Endothelial cell of umbilical vein (primary cell): ENCODE measurements at regions not wholly inside any gene's neighbourhood (a gene's known extent, or its start where the extent isn't known, plus 50 kb on each side); places are given as distances from the start of the nearest gene placed in this dataset.

Source experiments
- BruUV-seq: library from RNA; stranded (reverse); fragments of 400-500 nt; replicated peaks from 2 replicates; lab custom pipeline; 2021; lab: Mats Ljungman, UMichigan
- CTCF ChIA-PET: fragments of 300-600, 350-600 bp; sonication (Branson Sonifier 250); formaldehyde crosslinking; loops from one replicate; lab custom pipeline; 2021; ENCODE audit warnings: antibody characterized with exemption, inconsistent platforms; lab: Charles Lee
- POLR2A ChIA-PET: fragments of 300-600, 350-600 bp; sonication (Branson Sonifier 250); formaldehyde crosslinking; loops from one replicate; lab custom pipeline; 2021; ENCODE audit warnings: antibody characterized with exemption, inconsistent platforms; lab: Charles Lee
- DNase-seq: peaks from one replicate; pipeline ENCODE4 v3.0.0-alpha.2; 2011; ENCODE audit warnings: low read depth, low spot score
- FAIRE-seq: peaks from 2 replicates; lab custom pipeline; 2011; peaks lifted over from hg19 to GRCh38; lab: Jason Lieb, UNC
- H2AFZ ChIP-seq: 2 replicates; pipeline ENCODE4 v1.6.0; 2012; ENCODE audit warnings: low read depth, low read length, control low read depth, inconsistent platforms
- H3K27ac ChIP-seq: 2 replicates; pipeline ENCODE4 v1.5.1; 2011; ENCODE audit warnings: low read depth, mild to moderate bottlenecking, control low read depth, low read length, moderate library complexity; ENCODE audit not compliant: insufficient read depth
- H3K27me3 ChIP-seq, 2 experiments: 2 replicates each; pipeline versions ENCODE4 v1.6.0 to v1.6.1; 2011; ENCODE audit warnings: low read length in 2 of 2, mixed read lengths in 1 of 2; ENCODE audit not compliant: control insufficient read depth in 2 of 2, insufficient read depth in 2 of 2
- H3K36me3 ChIP-seq, 2 experiments: 2 replicates in 1 of 2; 3 replicates in 1 of 2; pipeline ENCODE4 v1.5.1; 2011; ENCODE audit warnings: low read length in 2 of 2, mild to moderate bottlenecking in 1 of 2, moderate library complexity in 1 of 2; ENCODE audit not compliant: control insufficient read depth in 2 of 2, insufficient read depth in 2 of 2; ENCODE audit errors: extremely low read depth in 1 of 2
- H3K4me1 ChIP-seq: 3 replicates; pipeline ENCODE4 v1.5.1; 2011; ENCODE audit warnings: mild to moderate bottlenecking, low read length; ENCODE audit not compliant: control insufficient read depth, insufficient read depth; ENCODE audit errors: extremely low read depth
- H3K4me2 ChIP-seq: 2 replicates; pipeline ENCODE4 v1.6.1; 2011; ENCODE audit warnings: low read length, control low read depth, mixed read lengths; ENCODE audit not compliant: insufficient read depth
- H3K4me3 ChIP-seq, 3 experiments: fragments of 200-600 bp in 1 of 3; sonication (generic), shearing (Covaris generic) in 1 of 3; replicated peaks in 1 of 3; 2 replicates each; pipeline ENCODE4 v1.5.1; 2011 to 2016; ENCODE audit warnings: control low read depth in 3 of 3, low read length in 3 of 3, mild to moderate bottlenecking in 2 of 3, inconsistent platforms in 1 of 3, low read depth in 1 of 3, moderate library complexity in 1 of 3; ENCODE audit not compliant: insufficient read depth in 1 of 3
- H3K79me2 ChIP-seq: 2 replicates; pipeline ENCODE4 v1.6.0; 2012; ENCODE audit warnings: low read length, inconsistent platforms; ENCODE audit not compliant: control insufficient read depth, insufficient read depth
- H3K9ac ChIP-seq: replicated peaks from 2 replicates; pipeline ENCODE3; 2011; ENCODE audit warnings: low read length, control low read depth; ENCODE audit not compliant: insufficient read depth; ENCODE audit errors: extremely low read depth
- H3K9me1 ChIP-seq: replicated peaks from 3 replicates; pipeline ENCODE4 v1.6.0; 2011; ENCODE audit warnings: mild to moderate bottlenecking, low read length; ENCODE audit not compliant: control insufficient read depth, insufficient read depth; ENCODE audit errors: extremely low read depth
- H3K9me3 ChIP-seq: replicated peaks from 2 replicates; pipeline ENCODE4 v1.5.1; 2012; ENCODE audit warnings: low read length, inconsistent platforms; ENCODE audit not compliant: control insufficient read depth, insufficient read depth
- H4K20me1 ChIP-seq: replicated peaks from 2 replicates; pipeline ENCODE3; 2011; ENCODE audit warnings: mild to moderate bottlenecking, low read length; ENCODE audit not compliant: control insufficient read depth, insufficient read depth; ENCODE audit errors: extremely low read depth
- EZH2 ChIP-seq: IDR thresholded peaks from 2 replicates; pipeline ENCODE4 v1.6.1; 2012; ENCODE audit warnings: borderline replicate concordance, low read depth, mild to moderate bottlenecking, moderate library complexity, low read length, inconsistent platforms; ENCODE audit not compliant: severe bottlenecking
- FOS ChIP-seq: IDR thresholded peaks from 2 replicates; pipeline ENCODE4 v1.6.1; 2011; ENCODE audit warnings: mild to moderate bottlenecking, low read length, moderate library complexity, borderline replicate concordance; ENCODE audit not compliant: insufficient read depth
- GATA2 ChIP-seq: IDR thresholded peaks from 2 replicates; pipeline ENCODE4 v1.7.0; 2011; ENCODE audit warnings: low read depth, mild to moderate bottlenecking, moderate library complexity, mixed read lengths, low read length; ENCODE audit not compliant: insufficient read length, insufficient read depth
- JUN ChIP-seq: IDR thresholded peaks from 2 replicates; pipeline ENCODE4 v1.6.1; 2011; ENCODE audit warnings: borderline replicate concordance, low read depth; ENCODE audit not compliant: insufficient read length, insufficient read depth
- MYC ChIP-seq: IDR thresholded peaks from one replicate; pipeline ENCODE4 v1.6.1; 2011; ENCODE audit warnings: mild to moderate bottlenecking, low read depth, low read length
- POLR2A ChIP-seq: IDR thresholded peaks from 2 replicates; pipeline ENCODE4 v1.6.1; 2012; ENCODE audit warnings: low read depth, mild to moderate bottlenecking, control low read depth, low read length
- POLR2AphosphoS5 ChIP-seq: IDR thresholded peaks from 2 replicates; pipeline ENCODE4 v1.6.1; 2012; ENCODE audit warnings: low read depth, mild to moderate bottlenecking, control low read depth, low read length, moderate library complexity; ENCODE audit not compliant: insufficient read depth
- dilution Hi-C: fragments of 300-500 bp; cut with MboI; formaldehyde crosslinking; loops from one replicate; pipeline ENCODE4 v1.15.0; 2019; ENCODE audit warnings: low sequenced_read_pairs; ENCODE audit not compliant: extremely low pct_ligation_motif_present
- intact Hi-C: fragments of 100-400 bp; cut with micrococcal nuclease; formaldehyde crosslinking; loops from one replicate; pipeline ENCODE4 v1.10.0; 2022
- TF ChIP-seq, protein P1 (sequence below), 2 donors: IDR thresholded peaks; 1 replicate in 1 of 2; 2 replicates in 1 of 2; pipeline ENCODE4 v1.5.1; 2011; ENCODE audit warnings: low read length in 2 of 2, mild to moderate bottlenecking in 2 of 2, moderate library complexity in 2 of 2, control low read depth in 1 of 2, inconsistent platforms in 1 of 2, low read depth in 1 of 2; ENCODE audit not compliant: insufficient read depth in 1 of 2; ENCODE audit errors: extremely low read depth in 1 of 2
- TF ChIP-seq, protein P2 (sequence below): IDR thresholded peaks from 2 replicates; pipeline ENCODE4 v1.6.1; 2011; ENCODE audit not compliant: insufficient read depth, insufficient read length

DNA sequence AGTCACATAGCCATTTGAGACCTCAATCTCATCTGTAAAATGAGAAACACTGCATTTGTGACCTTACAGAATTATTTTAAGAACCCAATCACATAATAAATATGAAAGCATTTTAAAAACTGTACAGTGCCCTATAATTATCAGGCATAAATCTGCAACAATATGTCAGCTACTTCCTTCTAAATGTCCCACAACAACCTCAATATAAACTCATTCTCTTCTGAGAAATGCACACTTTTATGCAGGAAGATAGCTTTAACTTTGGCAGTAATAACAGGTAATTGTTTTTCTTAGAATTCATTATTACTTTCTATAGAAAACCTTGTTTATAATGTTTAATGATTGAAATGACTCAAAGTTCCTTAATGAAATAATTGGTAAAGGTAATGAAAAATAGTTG is 400.7 kb upstream of the AGTR1 start:
- no peaks in the 10 kb centered on the region for H3K79me2 ChIP-seq
- H3K4me3 ChIP-seq = no peak overlapping the region
- TF ChIP-seq JUN (no peak), FOS (no peak), POLR2AphosphoS5 (no peak), EZH2 (no peak), GATA2 (no peak), MYC (no peak), POLR2A (no peak)
- TF ChIP-seq, protein P1, sequence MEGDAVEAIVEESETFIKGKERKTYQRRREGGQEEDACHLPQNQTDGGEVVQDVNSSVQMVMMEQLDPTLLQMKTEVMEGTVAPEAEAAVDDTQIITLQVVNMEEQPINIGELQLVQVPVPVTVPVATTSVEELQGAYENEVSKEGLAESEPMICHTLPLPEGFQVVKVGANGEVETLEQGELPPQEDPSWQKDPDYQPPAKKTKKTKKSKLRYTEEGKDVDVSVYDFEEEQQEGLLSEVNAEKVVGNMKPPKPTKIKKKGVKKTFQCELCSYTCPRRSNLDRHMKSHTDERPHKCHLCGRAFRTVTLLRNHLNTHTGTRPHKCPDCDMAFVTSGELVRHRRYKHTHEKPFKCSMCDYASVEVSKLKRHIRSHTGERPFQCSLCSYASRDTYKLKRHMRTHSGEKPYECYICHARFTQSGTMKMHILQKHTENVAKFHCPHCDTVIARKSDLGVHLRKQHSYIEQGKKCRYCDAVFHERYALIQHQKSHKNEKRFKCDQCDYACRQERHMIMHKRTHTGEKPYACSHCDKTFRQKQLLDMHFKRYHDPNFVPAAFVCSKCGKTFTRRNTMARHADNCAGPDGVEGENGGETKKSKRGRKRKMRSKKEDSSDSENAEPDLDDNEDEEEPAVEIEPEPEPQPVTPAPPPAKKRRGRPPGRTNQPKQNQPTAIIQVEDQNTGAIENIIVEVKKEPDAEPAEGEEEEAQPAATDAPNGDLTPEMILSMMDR (IDR thresholded peaks at IDR 0.05; ENCODE audit: extremely low read depth in 1 of 2, insufficient read depth in 1 of 2, low read depth in 1 of 2, low read length in 2 of 2) = no peak
- TF ChIP-seq, protein P2, sequence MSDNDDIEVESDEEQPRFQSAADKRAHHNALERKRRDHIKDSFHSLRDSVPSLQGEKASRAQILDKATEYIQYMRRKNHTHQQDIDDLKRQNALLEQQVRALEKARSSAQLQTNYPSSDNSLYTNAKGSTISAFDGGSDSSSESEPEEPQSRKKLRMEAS = no peak
- FAIRE-seq = no peak
- no peaks in the 10 kb centered on the region for H3K27me3 ChIP-seq
- POLR2A ChIA-PET = no interaction called here
- H3K9me1 ChIP-seq = no peaks in the 10 kb centered on the region
- H2AFZ ChIP-seq = no peak overlapping the region
- H3K9ac ChIP-seq = no peak overlapping the region
- no peaks in the 10 kb centered on the region for H4K20me1 ChIP-seq
- no peak overlapping the region for H3K27ac ChIP-seq
- CTCF ChIA-PET = no interaction called here
- no TSS peak for BruUV-seq
- no peaks in the 10 kb centered on the region for H3K9me3 ChIP-seq
- dilution Hi-C loops (no loop called here), intact Hi-C loops (no loop called here)
- H3K4me1 ChIP-seq = no peaks in the 10 kb centered on the region
- no peak overlapping the region for H3K4me2 ChIP-seq
- DNase-seq = no peak
- no peaks in the 10 kb centered on the region for H3K36me3 ChIP-seq
